Right lobe of liver (tissue), 4 donors: ENCODE measurements at regions not wholly inside any gene's neighbourhood (a gene's known extent, or its start where the extent isn't known, plus 50 kb on each side); places are given as distances from the start of the nearest gene placed in this dataset.

ENCODE experiments used
- POLR2A ChIP-seq: fragments of 450-650 bp; IDR thresholded peaks from one replicate; pipeline ENCODE4 v1.6.1; 2017; ENCODE audit warnings: antibody characterized with exemption, mild to moderate bottlenecking
- TF ChIP-seq, protein P1 (sequence below), 4 donors: fragments of 200-600 bp in 3 of 4; fragments of 450-650 bp in 1 of 4; IDR thresholded peaks; one replicate each; pipeline versions ENCODE4 v1.5.1 to v1.8.0; 2016 to 2022; ENCODE audit warnings: antibody characterized with exemption in 4 of 4, mild to moderate bottlenecking in 2 of 4
- donor health status: DM: no; HTN: no; CAD: no.
- donor health status: DM: no; HTN: no; CAD: no.
- donor health status: DM: no; HTN: yes; CAD: no.

DNA sequence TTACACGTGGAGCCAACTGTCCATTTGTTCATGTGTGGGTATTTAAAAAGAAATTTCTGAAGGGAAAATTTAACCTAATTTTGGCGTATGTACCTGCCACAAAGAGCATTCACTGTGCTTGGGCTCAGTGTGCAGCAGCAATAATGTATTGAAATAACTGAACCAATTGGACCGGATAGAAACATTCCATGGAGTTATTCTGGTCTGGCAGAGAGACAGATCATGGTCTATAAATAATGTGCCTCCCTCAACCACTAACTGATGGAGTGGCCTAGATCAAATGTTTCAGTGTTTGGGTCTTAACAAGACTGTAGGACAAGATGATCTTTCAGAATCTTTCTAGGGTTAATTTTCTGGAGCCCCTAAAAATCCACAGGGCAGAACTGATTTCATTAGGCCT, 469.7 kb downstream of the PRELID2 start:
- TF ChIP-seq, protein P1, sequence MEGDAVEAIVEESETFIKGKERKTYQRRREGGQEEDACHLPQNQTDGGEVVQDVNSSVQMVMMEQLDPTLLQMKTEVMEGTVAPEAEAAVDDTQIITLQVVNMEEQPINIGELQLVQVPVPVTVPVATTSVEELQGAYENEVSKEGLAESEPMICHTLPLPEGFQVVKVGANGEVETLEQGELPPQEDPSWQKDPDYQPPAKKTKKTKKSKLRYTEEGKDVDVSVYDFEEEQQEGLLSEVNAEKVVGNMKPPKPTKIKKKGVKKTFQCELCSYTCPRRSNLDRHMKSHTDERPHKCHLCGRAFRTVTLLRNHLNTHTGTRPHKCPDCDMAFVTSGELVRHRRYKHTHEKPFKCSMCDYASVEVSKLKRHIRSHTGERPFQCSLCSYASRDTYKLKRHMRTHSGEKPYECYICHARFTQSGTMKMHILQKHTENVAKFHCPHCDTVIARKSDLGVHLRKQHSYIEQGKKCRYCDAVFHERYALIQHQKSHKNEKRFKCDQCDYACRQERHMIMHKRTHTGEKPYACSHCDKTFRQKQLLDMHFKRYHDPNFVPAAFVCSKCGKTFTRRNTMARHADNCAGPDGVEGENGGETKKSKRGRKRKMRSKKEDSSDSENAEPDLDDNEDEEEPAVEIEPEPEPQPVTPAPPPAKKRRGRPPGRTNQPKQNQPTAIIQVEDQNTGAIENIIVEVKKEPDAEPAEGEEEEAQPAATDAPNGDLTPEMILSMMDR (IDR thresholded peaks at IDR 0.05) = no peak
- TF ChIP-seq POLR2A = no peak
